Large intestine (tissue), 3 donors: ENCODE measurements at regions not wholly inside any gene's neighbourhood (a gene's known extent, or its start where the extent isn't known, plus 50 kb on each side); places are given as distances from the start of the nearest gene placed in this dataset.
A peak's percentile ranks its signal among the peaks of the same experiment; 100 is the strongest.

Experiments
- DNase-seq, 2 donors: peaks; one replicate each; pipeline versions ENCODE4 v3.0.0 to v3.0.0-alpha.2; 2013
- H3K27ac ChIP-seq: one replicate; pipeline ENCODE4 v1.5.1; 2013; ENCODE audit warnings: low read length
- H3K27me3 ChIP-seq: 2 replicates; pipeline ENCODE4 v1.6.1; 2013; ENCODE audit warnings: low read length; ENCODE audit not compliant: control insufficient read depth, insufficient read depth
- H3K36me3 ChIP-seq: 2 replicates; pipeline ENCODE4 v1.6.1; 2013; ENCODE audit warnings: low read length; ENCODE audit not compliant: control insufficient read depth, insufficient read depth
- H3K4me1 ChIP-seq: one replicate; pipeline ENCODE4 v1.6.1; 2013; ENCODE audit warnings: low read length; ENCODE audit not compliant: control insufficient read depth, insufficient read depth
- H3K4me3 ChIP-seq: one replicate; pipeline ENCODE4 v1.5.1; 2013; ENCODE audit warnings: low read length
- H3K9me3 ChIP-seq: one replicate; pipeline ENCODE4 v1.6.1; 2013; ENCODE audit warnings: mild to moderate bottlenecking, low read depth, low read length, moderate library complexity; ENCODE audit not compliant: control insufficient read depth
- WGBS: methylation state at CpG from one replicate; pipeline ENCODE4 v1.1.5; 2013; ENCODE audit warnings: low lambda C conversion rate; ENCODE audit not compliant: insufficient coverage; 5-methylcytosine and 5-hydroxymethylcytosine counted together

GRCh38 chr4:125849869-125850268 lies 535.1 kb downstream of the FAT4 start:
- Histone ChIP-seq H3K4me3 (no peak overlapping the region), H3K27ac (no peak overlapping the region), H3K27me3 (no peaks in the 10 kb centered on the region), H3K4me1 (no peaks in the 10 kb centered on the region), H3K9me3 (no peaks in the 10 kb centered on the region), H3K36me3 (no peaks in the 10 kb centered on the region)
- DNase-seq: no peak

GRCh38 chr4:125891597-125892258 lies 577.0 kb downstream of the FAT4 start:
- peak; percentile 19 to 27 for DNase-seq

DNA sequence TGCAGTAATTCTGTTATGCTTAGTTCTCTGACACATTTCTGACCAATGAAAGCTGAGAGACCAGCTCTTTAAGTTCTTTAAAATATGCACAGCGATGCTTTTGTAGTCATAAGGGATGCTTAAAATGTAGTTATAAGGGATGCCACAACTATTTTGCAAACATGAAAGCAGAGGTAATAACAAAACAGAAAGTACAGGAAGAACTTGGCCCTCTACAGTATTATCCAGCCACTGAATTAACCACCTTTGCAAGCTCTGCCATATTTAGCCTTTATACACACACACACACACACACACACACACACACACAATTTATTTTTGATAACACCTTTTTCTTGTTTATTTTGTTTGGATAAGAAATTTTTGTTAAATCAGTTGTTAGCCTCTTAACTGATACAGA lies 590.0 kb downstream of the FAT4 start:
- Histone ChIP-seq H3K4me3 (no peak overlapping the region), H3K4me1 (no peaks in the 10 kb centered on the region), H3K27me3 (no peaks in the 10 kb centered on the region), H3K36me3 (no peaks in the 10 kb centered on the region), H3K27ac (no peak overlapping the region), H3K9me3 (no peaks in the 10 kb centered on the region)
- DNase-seq: no peak
- no CpG with 5 or more reads among the region's 1 CpG for WGBS

More at GRCh38 chr4:125891597-125892258, 577.0 kb downstream of the FAT4 start:
- Histone ChIP-seq H3K4me1 (no peaks in the 10 kb centered on the region), H3K4me3 (no peak overlapping the region), H3K9me3 (no peaks in the 10 kb centered on the region), H3K27ac (no peak overlapping the region), H3K36me3 (no peaks in the 10 kb centered on the region), H3K27me3 (no peaks in the 10 kb centered on the region)
- 60% methylated on average over 1 of the region's 4 CpGs for WGBS

- no CpG with 5 or more reads among the region's 2 CpGs for WGBS
- Histone ChIP-seq H3K36me3 (no peaks in the 10 kb centered on the region), H3K4me3 (no peak overlapping the region), H3K27me3 (no peaks in the 10 kb centered on the region), H3K27ac (no peak overlapping the region), H3K4me1 (no peaks in the 10 kb centered on the region), H3K9me3 (no peaks in the 10 kb centered on the region)
- no peak for DNase-seq
Observed at GRCh38 chr4:125911058-125911457, 596.3 kb downstream of the FAT4 start.

- Histone ChIP-seq H3K36me3 (no peaks in the 10 kb centered on the region), H3K4me1 (no peaks in the 10 kb centered on the region), H3K4me3 (no peak overlapping the region), H3K27ac (no peak overlapping the region), H3K9me3 (no peaks in the 10 kb centered on the region), H3K27me3 (no peaks in the 10 kb centered on the region)
- no peak for DNase-seq
Observed at GRCh38 chr4:125911481-125911880, 596.7 kb downstream of the FAT4 start.

DNA sequence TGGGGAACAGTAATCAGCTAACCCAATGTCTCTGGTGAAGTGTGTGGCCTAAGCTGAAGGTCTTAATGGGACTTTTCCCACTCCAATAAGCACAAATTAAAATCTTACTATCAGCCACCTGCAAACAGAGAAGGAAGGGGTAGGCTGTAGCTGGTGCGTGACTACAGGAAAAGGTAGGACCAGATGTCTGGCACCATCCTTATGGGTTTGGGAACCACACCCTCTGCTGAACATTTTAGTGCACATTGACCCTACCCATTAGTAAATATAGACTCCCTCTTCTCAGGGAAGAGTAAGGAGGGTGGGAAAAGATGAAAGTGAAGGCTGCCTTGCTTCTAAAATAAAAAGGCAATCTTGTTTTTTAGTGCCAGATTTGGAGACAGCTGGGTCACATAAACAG lies 602.8 kb downstream of the FAT4 start:
- no CpG with 5 or more reads among the region's 1 CpG for WGBS
- Histone ChIP-seq H3K36me3 (no peaks in the 10 kb centered on the region), H3K4me3 (no peak overlapping the region), H3K27ac (no peak overlapping the region), H3K9me3 (no peaks in the 10 kb centered on the region), H3K27me3 (no peaks in the 10 kb centered on the region), H3K4me1 (no peaks in the 10 kb centered on the region)
- DNase-seq: no peak

GRCh38 chr4:125928652-125929051 lies 613.9 kb downstream of the FAT4 start:
- WGBS: no CpG with 5 or more reads among the region's 1 CpG
- Histone ChIP-seq H3K27me3 (no peaks in the 10 kb centered on the region), H3K36me3 (no peaks in the 10 kb centered on the region), H3K4me1 (no peaks in the 10 kb centered on the region), H3K4me3 (no peak overlapping the region), H3K9me3 (no peaks in the 10 kb centered on the region), H3K27ac (no peak overlapping the region)
- DNase-seq: no peak

- Histone ChIP-seq H3K4me1 (no peaks in the 10 kb centered on the region), H3K36me3 (no peaks in the 10 kb centered on the region), H3K4me3 (no peak overlapping the region), H3K9me3 (no peaks in the 10 kb centered on the region), H3K27ac (no peak overlapping the region), H3K27me3 (no peaks in the 10 kb centered on the region)
- no peak for DNase-seq
Observed at GRCh38 chr4:125938541-125938940, 623.8 kb downstream of the FAT4 start.

GRCh38 chr4:125940426-125940825 lies 625.7 kb downstream of the FAT4 start:
- H3K9me3 ChIP-seq: no peaks in the 10 kb centered on the region
- H3K4me1 ChIP-seq: no peaks in the 10 kb centered on the region
- DNase-seq: no peak
- no CpG with 5 or more reads among the region's 2 CpGs for WGBS
- H3K27me3 ChIP-seq: no peaks in the 10 kb centered on the region
- H3K4me3 ChIP-seq: no peak overlapping the region
- H3K36me3 ChIP-seq: no peaks in the 10 kb centered on the region
- H3K27ac ChIP-seq: no peak overlapping the region

- 75% methylated on average over 1 of the region's 2 CpGs for WGBS
Observed at GRCh38 chr4:125944966-125945365, 630.2 kb downstream of the FAT4 start.

DNA sequence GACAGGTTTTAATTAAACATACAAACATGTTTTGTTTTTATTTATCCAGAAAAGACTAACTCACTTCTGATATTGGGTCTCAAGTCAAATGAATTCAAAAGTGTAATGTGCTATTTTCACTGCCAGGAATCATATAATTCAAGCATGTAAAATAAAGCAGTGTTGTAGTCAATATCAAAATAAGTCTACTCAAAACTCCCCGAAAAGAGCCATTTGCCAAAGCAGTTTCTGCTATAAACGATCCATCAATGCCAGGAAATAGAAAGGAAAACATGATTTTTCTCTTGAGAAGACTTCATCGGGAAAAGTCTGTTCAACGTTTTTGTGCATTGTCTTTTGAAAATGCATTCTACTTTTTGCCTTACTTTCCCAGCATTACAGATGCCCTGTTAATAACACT lies 633.3 kb downstream of the FAT4 start:
- no peak for DNase-seq
- WGBS: 100% methylated on average over 3 of the region's 4 CpGs

More at GRCh38 chr4:125944966-125945365, 630.2 kb downstream of the FAT4 start:
- no peaks in the 10 kb centered on the region for H3K4me1 ChIP-seq
- no peaks in the 10 kb centered on the region for H3K27me3 ChIP-seq
- H3K9me3 ChIP-seq: no peaks in the 10 kb centered on the region
- no peaks in the 10 kb centered on the region for H3K36me3 ChIP-seq
- no peak overlapping the region for H3K4me3 ChIP-seq
- DNase-seq: no peak
- H3K27ac ChIP-seq: no peak overlapping the region

More for the DNA sequence above, 633.3 kb downstream of the FAT4 start:
- no peak overlapping the region for H3K4me3 ChIP-seq
- H3K27me3 ChIP-seq: no peaks in the 10 kb centered on the region
- no peak overlapping the region for H3K27ac ChIP-seq
- H3K36me3 ChIP-seq: no peaks in the 10 kb centered on the region
- H3K9me3 ChIP-seq: no peaks in the 10 kb centered on the region
- H3K4me1 ChIP-seq: no peaks in the 10 kb centered on the region
